Activated gamma-delta T cell (primary cell): ENCODE measurements at regions not wholly inside any gene's neighbourhood (a gene's known extent, or its start where the extent isn't known, plus 50 kb on each side); places are given as distances from the start of the nearest gene placed in this dataset.

ENCODE experiments used
- DNase-seq: peaks from one replicate; lab custom pipeline; 2025; lab: John Stamatoyannopoulos, UW

DNA sequence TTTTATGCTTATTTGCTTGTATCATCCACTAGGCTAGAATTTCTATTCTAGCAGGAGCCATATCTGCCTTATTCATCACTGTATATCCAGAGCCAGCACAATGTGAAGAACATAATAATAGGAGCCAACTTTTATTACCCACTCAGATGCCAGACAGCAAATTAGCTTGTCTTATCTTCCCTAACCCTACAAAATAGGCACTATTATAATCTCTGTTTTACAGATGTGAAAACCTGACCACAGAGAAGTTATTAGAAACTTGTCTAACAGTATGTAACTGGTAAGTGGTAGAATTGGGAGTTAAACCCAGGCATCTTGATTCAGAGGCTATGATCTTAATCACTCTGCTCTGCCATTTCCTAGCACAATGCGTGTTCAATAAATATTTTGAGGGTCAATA lies 579.5 kb downstream of the CAAP1 start:
- DNase-seq = no peak

GRCh38 chr9:26311463-26311995 lies 581.1 kb downstream of the CAAP1 start:
- no peak for DNase-seq

DNA sequence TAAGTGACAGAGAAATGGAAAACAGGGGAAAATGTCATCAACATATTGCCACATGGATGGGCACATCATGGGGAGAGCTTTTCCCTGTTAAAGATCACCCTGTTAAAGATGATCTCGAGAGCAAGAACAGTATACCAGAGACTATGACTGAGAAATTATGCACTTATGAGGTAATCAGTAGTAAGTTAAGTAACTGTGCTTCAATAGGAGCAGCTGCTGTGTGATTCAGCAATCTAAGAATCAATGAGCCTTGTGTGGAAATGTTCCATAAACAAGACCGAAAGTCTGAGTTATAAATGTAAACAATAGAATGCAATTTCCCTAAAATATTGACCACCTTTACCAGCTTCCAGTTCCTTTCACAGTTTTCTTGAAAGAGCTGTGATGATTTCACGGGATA lies 582.3 kb downstream of the CAAP1 start:
- DNase-seq = no peak

DNA sequence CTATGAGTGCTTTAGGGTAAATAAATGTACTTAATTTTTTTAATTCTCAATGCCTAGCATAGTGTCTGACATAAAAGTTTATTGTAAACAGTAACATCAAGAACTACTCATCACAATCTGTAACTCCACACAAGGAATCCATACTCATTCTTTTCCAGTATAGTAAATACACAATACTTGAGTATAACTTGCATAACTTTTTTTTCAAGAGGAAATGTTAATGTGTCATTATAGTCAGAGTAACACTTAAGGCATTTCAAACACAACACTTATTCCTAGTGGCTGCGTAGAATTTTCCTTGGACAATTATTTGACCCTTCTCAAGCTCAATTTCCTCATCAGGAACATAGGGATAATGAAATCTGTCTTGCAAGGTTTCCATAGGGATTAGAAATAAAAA lies 584.3 kb downstream of the CAAP1 start:
- no peak for DNase-seq

DNA sequence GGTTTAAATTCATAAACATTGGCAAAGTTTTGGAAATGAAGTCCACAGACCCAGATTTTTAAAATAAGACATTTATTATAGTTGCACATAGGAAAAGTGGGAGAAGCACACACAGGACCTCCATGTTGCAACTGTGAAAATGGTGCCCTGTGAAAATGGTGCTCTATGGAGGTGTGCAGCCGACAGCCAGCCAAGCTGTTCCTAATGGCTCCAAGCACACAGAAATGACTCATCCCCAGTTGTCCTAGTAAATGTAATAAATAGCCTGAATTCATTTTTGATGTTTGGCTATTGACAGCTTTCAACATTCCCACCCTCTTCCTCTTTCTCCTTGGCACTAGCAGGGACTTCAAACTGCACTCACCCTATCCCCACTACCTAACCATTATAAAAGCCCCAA lies 590.9 kb downstream of the CAAP1 start:
- DNase-seq = no peak

- no peak for DNase-seq
These were observed 591.6 kb downstream of the CAAP1 start for GRCh38 chr9:26301046-26301445.

GRCh38 chr9:26296910-26297572 lies 595.6 kb downstream of the CAAP1 start:
- DNase-seq = no peak

DNA sequence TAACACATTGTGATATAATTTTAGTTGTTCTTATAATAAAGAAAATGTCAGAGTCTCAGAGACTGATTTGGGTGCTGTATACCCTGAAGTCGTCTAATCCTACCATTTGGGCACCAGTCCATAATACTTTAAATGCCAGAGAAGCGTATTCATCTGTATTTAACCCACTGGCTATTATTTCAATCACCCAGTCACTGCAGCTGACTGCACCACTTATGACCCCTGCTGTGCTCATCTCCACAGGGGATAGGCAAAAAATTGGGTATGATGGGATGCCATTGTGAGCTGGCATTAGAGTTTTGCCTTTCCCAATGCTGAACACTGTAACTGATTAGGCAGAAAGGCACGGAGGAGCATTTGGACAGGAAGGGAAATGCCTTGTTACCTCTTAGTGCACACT lies 599.7 kb downstream of the CAAP1 start:
- DNase-seq = no peak

DNA sequence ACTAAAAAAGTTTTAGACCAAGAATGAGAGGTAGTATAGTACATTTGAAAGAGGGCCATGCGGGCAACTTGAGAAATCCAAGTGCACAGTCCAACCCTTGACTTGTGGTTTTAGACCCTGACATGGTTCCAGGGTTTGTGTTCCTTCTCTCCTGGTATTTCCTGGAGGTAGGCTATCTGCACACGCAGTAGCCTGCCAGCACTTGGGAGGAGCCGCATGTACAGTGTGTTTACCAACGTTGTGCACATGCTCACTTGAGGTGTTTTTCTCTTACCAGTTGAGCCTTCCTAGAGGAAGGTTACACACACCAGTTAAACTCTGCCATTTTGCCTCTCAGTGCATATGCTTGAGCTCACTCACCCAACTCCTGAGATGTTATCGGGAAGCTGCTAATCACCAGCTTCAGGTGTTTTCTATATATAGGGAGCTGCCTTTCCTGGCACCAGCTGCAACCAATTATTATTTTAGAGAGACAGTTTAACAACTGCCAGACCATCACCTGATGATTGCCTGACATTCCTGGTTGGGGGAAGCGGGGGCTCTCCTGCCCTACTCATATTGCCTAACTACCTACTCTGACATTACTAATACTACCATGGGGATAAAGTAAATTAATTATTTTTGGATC lies 593.4 kb upstream of the TUSC1 start:
- DNase-seq = no peak

DNA sequence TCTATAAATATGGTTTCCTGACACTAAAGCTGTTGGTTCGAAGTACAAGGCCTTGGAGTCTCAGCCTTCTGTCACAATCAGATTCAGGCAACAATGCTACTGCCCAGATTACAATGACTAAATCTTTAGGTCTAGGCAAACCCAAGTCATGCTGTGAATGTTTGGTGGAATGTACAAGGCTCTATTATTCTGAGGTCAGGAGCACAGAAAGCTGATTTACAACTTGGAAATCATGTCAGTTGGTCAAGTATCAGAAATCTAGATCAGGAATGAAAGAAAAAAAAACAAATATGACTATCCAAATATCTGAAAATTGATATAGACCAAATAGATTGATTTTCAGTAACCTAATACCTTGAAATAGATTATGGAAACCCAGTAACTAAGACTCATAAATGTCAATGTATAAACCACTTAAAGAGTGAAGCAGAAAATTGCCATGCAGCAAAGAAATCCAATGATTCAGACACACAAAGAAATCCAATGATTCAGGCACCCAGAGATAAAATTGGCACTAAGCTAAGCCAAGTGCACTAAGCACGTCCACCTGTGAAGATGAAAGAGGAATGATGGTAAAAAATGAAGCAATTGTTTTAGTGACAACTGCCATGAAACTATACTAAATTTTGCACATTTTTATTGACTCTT lies 588.0 kb upstream of the TUSC1 start:
- no peak for DNase-seq

GRCh38 chr9:26264709-26265601 lies 586.7 kb upstream of the TUSC1 start:
- DNase-seq = no peak

DNA sequence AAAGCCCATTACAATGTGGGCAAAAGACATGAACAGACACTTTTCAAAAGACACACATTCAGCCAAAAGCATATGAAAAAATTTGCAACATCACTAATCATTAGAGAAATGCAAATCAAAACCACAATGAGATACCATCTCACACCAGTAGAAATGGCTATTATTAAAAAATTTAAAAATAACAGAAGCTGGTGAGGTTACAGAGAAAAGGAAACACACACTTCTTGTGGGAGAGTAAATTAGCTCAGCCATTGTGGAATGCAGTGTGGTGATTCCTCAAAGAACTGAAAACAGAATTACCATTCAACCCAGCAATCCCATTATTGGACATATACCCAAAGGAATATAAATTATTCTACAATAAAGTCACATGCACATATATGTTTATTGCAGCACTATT lies 585.2 kb upstream of the TUSC1 start:
- DNase-seq = no peak

- DNase-seq = no peak
These were observed 584.3 kb upstream of the TUSC1 start for GRCh38 chr9:26262421-26263107.

DNA sequence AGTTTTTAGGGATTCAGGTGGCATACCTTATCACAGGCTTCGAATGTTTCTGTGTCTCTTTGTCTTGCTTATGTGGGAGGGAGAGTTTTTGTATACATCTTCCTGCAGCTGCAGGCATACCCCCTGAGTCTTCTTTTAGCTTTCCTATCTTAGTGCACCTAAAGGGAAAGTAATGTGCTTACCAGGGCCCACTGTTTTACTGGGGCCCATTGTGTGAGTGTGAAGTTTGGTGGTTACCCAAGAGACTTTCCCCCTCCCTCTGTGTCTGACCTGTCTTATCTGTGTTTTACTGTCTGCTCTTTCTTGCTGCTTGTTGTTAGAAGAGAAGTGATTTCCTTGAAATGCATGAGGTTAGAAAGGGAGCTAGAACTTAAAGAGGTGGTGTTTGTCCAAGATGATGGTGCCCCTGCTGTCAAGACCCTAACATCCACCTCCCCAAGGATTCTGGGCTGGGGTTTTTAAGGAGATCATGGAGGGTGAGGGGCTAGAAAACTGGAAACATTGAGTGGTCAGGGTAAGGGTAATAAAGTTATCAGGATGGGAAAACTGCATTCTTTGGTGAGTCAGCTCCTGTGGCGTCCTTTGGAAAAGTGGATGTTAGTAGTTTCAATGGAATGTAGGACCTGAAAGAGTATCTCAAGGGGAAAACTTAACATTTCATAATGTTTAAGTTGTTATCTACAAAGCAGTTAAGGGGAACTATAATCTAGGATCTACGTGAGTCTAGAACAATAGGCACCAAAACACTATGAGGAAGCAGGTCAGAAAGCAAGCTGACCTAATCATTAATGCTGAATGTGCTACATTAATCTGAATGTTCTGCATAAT lies 583.5 kb upstream of the TUSC1 start:
- no peak for DNase-seq

- no peak for DNase-seq
These were observed 582.0 kb upstream of the TUSC1 start for GRCh38 chr9:26260238-26260637.

- DNase-seq = no peak
These were observed 569.6 kb upstream of the TUSC1 start for GRCh38 chr9:26247861-26248260.

DNA sequence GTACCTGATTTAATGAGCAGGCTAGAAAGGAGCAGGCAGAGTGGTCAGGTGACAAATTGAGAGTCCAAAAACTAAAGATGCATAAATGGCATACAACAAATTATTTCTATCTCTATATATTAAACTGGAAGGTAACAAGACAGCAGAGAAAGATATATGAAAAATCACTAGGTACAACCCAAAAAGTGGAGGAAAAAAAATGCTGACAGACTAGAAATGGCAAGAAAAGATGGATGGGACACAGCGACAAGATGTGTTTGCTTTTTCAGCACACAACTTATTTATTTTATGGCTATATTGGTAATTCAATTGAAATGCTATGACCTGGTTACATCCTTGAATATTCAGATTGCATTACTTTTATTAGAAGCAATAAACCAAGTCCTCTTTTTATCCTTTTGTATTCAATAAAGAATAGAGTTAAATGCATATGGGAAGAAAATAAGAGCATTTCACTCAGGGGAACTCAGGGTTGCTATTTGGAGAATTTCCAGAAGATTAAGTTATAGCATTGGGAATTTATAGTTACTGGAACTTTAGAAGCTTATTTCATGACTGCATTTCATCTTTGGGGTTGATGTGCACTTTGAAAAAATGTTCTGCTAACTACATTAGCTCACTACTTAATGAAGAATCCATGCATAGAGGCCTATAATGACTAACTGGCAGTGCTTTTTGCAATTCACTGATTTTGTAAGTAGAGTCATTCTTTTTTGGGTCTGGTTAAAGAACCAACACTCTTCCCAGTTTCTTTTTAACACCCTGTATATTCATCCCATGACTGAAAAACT lies 566.6 kb upstream of the TUSC1 start:
- no peak for DNase-seq

DNA sequence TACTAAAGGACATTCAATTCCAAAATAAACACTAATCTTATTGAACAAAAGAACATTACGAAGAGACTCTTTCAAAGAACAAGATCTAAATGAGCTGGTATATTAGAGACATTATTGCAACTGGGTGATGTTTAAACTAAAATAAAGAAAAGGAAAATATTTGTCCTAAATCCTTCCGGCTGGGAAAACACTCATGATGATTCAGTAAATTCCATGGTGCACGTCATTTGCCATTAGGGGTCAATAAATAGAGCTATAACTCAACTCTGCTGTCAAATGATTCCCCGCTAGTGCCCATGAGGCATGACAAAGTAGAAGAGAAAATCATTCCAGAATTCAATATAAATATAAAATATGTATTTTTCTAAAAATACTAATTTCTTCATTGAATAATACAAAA lies 565.5 kb upstream of the TUSC1 start:
- no peak for DNase-seq

- no peak for DNase-seq
These were observed 564.9 kb upstream of the TUSC1 start for GRCh38 chr9:26243029-26243697.
